GM19043 (cell line): ENCODE measurements at regions not wholly inside any gene's neighbourhood (a gene's known extent, or its start where the extent isn't known, plus 50 kb on each side); places are given as distances from the start of the nearest gene placed in this dataset.
"Not testable (repeated sequence)": the region's sequence is repeated elsewhere in the genome, so short reads cannot be mapped to it uniquely, and the experiment has no call there.

Experiments used
- ATAC-seq: cut with Tn5 transposase; IDR thresholded peaks from one replicate; pipeline ENCODE4 v1.9.1; 2021; ENCODE audit warnings: low read depth; ENCODE audit not compliant: unreplicated experiment

DNA sequence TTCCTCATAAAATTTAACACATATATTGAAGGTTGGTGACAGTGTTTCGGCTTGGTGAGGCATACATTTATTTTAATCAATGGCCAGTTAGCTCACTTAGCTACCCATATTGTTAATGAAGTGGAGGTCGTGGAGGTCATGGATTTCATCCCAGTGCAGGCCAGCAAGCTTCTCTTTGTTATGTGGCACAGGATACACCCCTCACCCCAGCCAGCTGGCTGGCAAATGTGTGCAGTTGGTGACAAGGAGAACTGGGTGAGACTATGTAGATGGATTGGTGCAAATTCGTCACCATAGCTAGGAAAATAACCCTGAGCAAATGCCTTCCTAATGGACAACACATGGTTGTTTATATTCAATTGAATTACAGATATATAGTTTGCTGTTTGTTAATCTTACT, 50.5 kb upstream of the FOXP2 start:
- no peak for ATAC-seq

GRCh38 chr7:114363292-114363691, 51.3 kb upstream of the FOXP2 start:
- no peak for ATAC-seq

GRCh38 chr7:114358911-114359310, 55.7 kb upstream of the FOXP2 start:
- no peak for ATAC-seq

- no peak for ATAC-seq
Measured at GRCh38 chr7:114356133-114356532, 58.5 kb upstream of the FOXP2 start.

GRCh38 chr7:114354306-114354705, 60.3 kb upstream of the FOXP2 start:
- no peak for ATAC-seq

GRCh38 chr7:114345494-114345893, 69.1 kb upstream of the FOXP2 start:
- ATAC-seq = no peak

DNA sequence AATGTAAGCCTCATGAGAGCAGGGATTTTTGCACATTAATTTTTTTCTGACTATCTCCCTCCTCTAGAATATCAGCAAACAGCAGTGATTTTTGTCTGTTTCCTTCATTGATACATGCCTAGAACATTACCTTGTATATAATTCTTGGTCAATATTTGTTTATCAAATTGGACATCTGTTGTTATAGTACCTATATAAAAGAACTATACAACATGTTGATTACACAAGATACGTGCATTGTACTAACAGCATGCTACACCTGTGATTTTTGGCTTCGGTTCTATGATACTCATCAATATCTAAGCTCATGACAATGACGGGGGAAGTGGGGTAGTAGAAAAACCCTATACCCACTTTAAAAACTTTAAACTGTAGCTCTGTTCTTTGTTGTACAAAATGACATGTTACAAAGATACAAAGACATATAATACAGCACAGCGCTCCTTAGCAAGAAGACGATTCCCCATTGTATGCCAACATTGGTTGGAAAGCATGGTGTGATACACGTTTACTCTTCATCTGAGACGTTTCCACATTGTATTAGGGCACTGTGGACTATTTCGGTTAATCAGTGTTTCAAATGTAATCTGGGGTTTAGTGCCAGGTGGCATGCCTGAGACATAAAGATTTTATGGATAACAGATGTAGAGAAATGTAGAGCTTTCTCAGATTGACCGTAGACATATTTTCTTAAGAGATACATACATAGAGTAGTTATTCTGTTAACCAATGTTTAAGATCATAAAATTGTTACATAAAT, 70.5 kb upstream of the FOXP2 start:
- ATAC-seq = no peak

DNA sequence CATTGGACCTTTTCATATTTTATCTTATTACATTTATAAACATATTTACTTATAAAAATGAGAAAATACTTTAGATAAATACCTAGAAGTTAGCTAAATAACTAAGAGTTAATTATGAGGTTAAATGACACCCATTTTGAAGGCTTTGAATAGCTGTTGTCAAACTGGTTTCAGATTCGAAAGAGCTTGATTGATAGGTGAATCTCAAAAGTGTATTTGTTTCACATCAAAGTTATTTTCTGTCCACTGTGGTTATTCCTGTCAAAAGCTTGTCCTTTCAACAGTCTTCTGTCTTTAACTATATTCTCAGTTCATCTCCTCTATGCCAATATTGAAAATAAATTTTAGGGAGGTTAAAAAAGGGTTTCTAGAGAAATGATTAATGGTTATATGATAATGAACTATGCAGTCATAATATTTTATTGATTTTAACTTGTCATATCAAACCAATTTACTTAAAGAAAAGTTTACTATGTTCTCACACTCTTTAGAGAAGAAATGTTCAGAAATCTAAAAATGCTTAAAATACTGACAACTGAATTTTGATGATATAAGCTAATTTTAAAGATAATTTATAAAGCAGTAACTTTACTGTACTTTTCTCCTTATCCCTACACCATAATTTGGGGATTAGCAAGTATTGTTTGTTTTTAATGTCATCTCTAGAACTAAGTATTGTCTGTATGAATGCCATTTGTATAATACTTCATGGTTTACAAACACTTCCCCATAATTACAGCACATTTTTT, 72.0 kb upstream of the FOXP2 start:
- ATAC-seq = no peak

- no peak for ATAC-seq
Measured at GRCh38 chr7:114341648-114342047, 73.0 kb upstream of the FOXP2 start.

- no peak for ATAC-seq
Measured at GRCh38 chr7:114334989-114335388, 79.6 kb upstream of the FOXP2 start.

DNA sequence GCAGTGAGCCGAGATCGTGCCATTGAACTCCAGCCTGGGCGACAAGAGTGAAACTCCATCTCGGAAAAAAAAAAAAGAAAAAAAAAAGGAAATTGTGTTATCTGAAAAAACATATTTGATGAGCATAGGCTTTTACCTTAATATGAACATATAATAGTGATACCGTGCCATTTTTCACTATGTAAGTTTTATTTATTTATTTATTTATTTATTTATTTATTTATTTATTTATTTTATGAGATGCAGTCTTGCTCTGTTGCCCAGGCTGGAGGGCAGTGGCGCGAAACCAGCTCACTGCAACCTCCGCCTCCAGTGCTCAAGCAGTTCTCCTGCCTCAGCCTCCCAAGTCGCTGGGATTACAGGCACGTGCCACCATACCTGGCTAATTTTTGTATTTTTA, 85.2 kb upstream of the FOXP2 start:
- not testable (repeated sequence) for ATAC-seq

DNA sequence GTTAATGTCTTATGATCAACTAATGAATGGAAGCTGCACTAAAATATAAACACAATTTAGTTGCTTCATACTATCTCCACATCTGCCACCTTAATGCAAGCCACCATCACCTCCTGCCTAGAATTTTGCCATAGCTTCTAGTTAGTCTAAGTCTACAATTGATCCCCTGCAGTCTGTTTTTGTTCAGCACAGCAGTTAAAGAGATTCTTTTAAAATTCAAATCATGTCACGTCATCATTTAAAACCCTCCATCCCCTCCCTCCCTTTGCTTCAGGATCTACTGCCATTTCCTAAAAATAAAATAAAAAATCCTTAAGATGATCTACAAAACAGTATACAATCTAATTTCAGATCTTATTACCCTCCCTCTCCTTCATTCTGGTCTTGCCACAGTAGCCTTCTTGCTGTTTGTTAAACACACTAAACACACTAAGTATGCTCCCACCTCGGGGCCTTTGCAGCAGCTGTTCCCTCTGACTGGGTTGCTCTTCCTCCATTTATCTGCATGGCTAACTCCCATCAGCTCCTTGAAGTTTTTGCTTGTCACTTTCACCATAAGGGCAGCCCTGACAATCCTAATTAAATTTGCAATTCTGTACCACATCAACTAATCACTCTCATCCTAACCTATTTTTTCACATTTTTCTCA, 97.0 kb upstream of the FOXP2 start:
- ATAC-seq = no peak

DNA sequence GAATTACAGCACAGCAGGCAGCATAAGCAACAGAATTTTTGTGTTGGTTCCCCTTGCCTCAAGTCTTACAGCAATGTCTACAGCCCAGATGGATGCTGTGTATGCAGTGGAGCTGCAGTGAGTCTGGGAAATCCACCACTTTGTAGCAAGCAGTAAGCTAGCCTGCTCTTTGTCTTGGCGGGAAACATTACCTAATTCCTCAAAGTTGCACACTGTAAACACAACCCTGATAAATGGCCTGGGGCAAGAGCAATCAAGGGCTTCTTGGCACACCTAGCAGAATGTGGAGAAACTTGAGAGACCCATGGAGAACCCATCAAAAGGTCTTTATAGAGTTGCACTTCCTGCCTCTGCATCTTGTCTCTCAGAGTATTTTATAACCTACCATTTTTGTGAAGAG, 102.0 kb upstream of the FOXP2 start:
- no peak for ATAC-seq

DNA sequence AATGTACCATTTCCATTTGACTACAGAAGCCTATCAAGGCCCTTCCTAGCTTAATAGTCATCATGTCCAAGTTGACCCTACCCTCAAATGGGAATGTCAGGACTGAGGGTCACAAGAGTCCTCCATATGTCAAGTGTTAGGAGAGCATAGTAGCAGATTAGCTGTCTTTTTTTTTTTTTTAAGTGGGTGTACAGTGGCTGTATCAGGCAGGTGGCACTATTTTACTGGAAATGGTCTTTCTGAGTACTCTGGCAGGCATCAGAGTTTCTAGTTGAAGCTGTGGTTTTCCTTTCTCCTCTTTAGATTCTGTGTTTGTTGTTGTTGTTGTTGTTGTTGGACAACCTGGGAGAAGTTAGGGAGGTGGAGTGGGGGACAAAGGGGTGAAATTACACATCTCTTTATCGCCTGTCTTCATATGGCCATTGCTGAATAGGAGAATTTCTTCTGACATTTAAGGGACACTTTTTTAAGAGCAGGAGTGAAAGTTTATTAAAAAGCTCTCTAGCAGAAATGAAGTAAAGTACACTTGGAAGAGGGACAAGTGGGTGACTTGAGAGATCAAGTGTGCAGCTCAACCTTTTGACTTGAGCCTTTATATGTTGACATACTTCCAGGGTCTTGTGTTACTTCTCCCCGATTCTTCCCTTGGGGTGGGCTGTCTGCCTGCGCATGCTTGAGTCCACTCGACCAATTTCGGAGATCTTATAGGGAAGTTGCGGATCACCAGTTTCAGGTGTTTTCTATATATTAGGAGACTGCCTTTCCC, 104.1 kb upstream of the FOXP2 start:
- no peak for ATAC-seq

- ATAC-seq = no peak
Measured at GRCh38 chr7:114309729-114310128, 104.9 kb upstream of the FOXP2 start.

DNA sequence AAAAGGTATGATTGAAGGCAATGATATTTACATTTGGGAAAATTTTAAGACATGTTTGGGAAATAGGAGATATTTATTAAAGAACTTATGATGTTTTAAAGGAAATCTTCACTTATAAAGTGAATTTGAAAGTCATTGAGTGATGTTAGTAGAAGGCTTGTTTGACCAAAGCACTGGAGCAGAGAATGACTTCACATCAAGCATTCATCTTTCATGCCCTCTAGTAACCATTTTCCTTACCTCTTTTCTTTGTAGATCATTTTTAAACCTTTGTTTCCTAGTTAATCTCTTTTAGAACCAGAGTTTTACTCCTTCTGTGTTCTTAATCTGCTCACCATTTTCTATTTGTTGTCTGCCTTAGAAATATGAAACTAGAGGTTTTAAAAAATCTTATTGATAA, 111.3 kb upstream of the FOXP2 start:
- ATAC-seq = no peak

DNA sequence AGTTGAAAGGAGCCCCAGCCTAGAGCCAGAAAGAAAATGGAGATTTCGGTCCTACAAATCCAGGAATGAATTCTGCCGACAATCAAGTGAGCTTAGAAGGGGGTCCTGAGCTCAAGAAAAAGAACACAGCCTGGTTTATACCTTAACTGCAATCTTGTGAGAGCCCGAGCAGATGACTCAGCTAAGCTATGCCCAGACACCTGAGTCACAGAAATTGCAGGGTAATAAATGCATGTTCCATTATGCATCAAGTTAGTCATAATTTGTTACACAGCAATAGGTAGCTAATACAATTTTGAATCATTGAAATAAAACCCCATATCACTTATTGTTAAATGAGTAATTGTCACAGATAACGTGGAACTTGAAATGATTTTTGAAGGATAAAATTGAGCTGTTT, 111.8 kb upstream of the FOXP2 start:
- ATAC-seq = no peak

DNA sequence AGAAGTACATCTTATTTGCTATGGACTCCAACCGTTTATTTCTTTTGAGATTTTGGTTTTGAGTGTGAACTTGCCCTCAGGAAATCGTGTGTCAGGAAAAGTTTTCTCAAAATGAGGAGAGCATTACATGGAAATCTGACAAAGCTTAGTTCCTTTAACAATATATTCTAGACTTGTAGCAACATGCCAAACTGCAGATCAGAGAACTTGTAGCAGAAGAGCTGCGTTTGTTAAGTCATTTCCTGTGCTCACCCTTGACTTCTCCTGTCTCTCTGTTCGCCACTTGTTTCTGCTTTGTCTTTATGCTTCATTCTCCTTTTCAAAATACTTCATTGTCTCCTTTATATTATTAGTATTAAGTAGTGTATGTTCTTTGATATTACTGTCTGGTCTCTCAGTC, 116.6 kb upstream of the FOXP2 start:
- no peak for ATAC-seq

DNA sequence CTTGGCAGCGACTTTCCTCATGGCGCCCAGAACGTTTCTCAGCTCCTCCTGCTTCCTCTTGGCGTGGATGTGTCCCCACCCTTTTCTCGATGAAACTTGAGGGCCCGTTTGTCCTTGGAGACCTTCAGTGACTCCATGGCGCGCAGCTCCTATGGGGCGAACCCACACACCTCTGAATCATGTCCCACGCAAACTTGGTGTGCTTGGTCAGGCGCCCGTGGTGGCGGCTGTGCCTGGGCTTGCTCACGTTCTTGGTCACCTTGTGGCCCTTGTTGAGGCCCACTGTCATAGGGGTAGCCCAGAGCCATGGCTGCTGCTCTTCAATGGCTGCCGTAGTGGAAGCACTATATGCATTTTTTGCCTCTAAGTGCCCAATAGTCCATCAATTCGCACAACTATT, 117.5 kb upstream of the FOXP2 start:
- no peak for ATAC-seq

DNA sequence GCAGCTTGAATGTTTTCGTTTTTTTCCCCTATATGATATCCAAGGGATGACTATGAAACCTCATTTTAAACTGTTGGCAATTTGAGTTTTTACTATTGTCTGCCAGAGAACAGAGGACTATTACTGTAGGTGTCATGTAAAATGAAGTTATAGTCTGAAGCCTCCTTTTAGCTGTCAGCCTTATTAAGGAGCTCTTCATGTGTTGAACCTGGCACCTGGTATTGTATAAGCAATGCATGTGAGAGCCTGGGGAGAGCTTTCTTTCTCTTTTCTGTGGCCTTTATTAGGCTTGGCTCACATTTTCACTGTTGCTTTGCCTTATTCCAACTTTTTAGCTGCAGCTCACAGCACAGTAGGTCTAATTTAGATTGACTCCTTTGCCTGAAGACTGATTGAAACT, 119.1 kb upstream of the FOXP2 start:
- ATAC-seq = no peak

DNA sequence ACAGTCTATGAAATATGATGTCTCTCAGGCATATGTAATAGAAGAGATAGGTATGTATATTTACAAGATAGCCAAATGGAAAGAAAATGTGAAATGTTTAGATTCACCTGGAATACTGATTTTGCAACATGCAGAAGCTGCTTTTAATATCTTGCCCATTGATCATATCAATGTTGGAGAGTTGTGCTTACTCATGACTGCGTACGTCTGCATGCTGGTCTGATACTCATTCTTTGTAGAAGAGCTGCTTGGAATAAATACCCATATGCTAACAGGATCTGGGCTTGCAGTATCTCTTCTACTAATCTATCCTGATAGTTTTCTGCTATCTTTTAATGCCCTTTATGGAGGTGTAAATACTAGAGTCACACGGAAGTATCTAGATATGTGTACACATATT, 120.6 kb upstream of the FOXP2 start:
- no peak for ATAC-seq
